HepG2 (cell line): ENCODE measurements at regions not wholly inside any gene's neighbourhood (a gene's known extent, or its start where the extent isn't known, plus 50 kb on each side); places are given as distances from the start of the nearest gene placed in this dataset.

Experiments
- ATAC-seq: fragments of 200-7000 bp; cut with Tn5 transposase; 3 replicates; pipeline ENCODE4 v1.9.1; 2020; ENCODE audit warnings: mild to moderate bottlenecking, moderate library complexity
- BruUV-seq: library from RNA; stranded (reverse); fragments of 400-500 nt; replicated peaks from 2 replicates; lab custom pipeline; 2021; lab: Mats Ljungman, UMichigan
- CTCF ChIA-PET: fragments of 300-600 bp; formaldehyde crosslinking; extraction: SDS; loops from one replicate; lab custom pipeline; 2021; ENCODE audit warnings: low total read pairs, inconsistent platforms, low intra/inter-chr PET ratio; lab: Yijun Ruan, JAX
- POLR2A ChIA-PET: fragments of 350-600 bp; sonication (Branson Sonifier 250); formaldehyde crosslinking; loops from one replicate; lab custom pipeline; 2020; ENCODE audit warnings: antibody characterized with exemption, inconsistent platforms; lab: Yijun Ruan, JAX
- DNase-seq: peaks from one replicate; pipeline ENCODE4 v3.0.0-alpha.2; 2015; ENCODE audit warnings: low spot score
- FAIRE-seq: peaks from 3 replicates; lab custom pipeline; 2011; peaks lifted over from hg19 to GRCh38; lab: Jason Lieb, UNC
- H2AFZ ChIP-seq: one replicate; pipeline ENCODE4 v1.6.1; 2011; ENCODE audit warnings: low read length, inconsistent platforms
- H3K27ac ChIP-seq: fragments of 300-600 bp; 3 replicates; pipeline ENCODE4 v1.8.0; 2011; ENCODE audit warnings: mixed run types, mild to moderate bottlenecking, mixed read lengths, low read length, inconsistent platforms; ENCODE audit not compliant: insufficient read depth; ENCODE audit errors: extremely low read length
- H3K27me3 ChIP-seq, 2 experiments: fragments of 200-600 bp in 1 of 2; 2 replicates in 1 of 2; 3 replicates in 1 of 2; pipeline versions ENCODE4 v1.6.0 to v1.8.0; 2011; ENCODE audit warnings: low read length in 2 of 2, mild to moderate bottlenecking in 2 of 2, moderate library complexity in 2 of 2, inconsistent platforms in 1 of 2; ENCODE audit not compliant: insufficient read depth in 2 of 2, control insufficient read depth in 1 of 2
- H3K36me3 ChIP-seq, 2 experiments: fragments of 200-600 bp in 1 of 2; replicated peaks in 1 of 2; 2 replicates in 1 of 2; 3 replicates in 1 of 2; pipeline versions ENCODE4 v1.5.1 to v1.8.0; 2011; ENCODE audit warnings: low read length in 2 of 2, inconsistent platforms in 1 of 2; ENCODE audit not compliant: insufficient read depth in 2 of 2, control insufficient read depth in 1 of 2
- H3K4me1 ChIP-seq: 2 replicates; pipeline ENCODE4 v1.5.1; 2012; ENCODE audit warnings: low read length, inconsistent platforms; ENCODE audit not compliant: insufficient read depth
- H3K4me2 ChIP-seq: 2 replicates; pipeline ENCODE4 v1.6.0; 2011; ENCODE audit warnings: low read depth, low read length, inconsistent platforms
- H3K4me3 ChIP-seq, 3 experiments: fragments of 200-600 bp in 1 of 3; sonication (generic), shearing (Covaris generic) in 1 of 3; replicated peaks in 1 of 3; 2 replicates each; pipeline ENCODE4 v1.5.1; 2011 to 2016; ENCODE audit warnings: low read length in 3 of 3, inconsistent platforms in 2 of 3, low read depth in 2 of 3, mild to moderate bottlenecking in 2 of 3, control low read depth in 1 of 3, mixed read lengths in 1 of 3; ENCODE audit not compliant: insufficient read depth in 1 of 3
- H3K79me2 ChIP-seq: one replicate; pipeline ENCODE4 v1.6.1; 2011; ENCODE audit warnings: low read length, inconsistent platforms; ENCODE audit not compliant: insufficient read depth
- H3K9ac ChIP-seq: 2 replicates; pipeline ENCODE4 v1.6.0; 2011; ENCODE audit warnings: mild to moderate bottlenecking, low read depth, low read length, inconsistent platforms; ENCODE audit not compliant: insufficient read depth
- H3K9me3 ChIP-seq: 2 replicates; pipeline ENCODE4 v1.5.1; 2012; ENCODE audit warnings: mild to moderate bottlenecking, low read length
- H4K20me1 ChIP-seq: 2 replicates; pipeline ENCODE4 v1.6.0; 2011; ENCODE audit warnings: inconsistent platforms, mild to moderate bottlenecking, low read length, moderate library complexity; ENCODE audit not compliant: insufficient read depth
- ARID2 ChIP-seq: sonication (generic); formaldehyde crosslinking; IDR thresholded peaks from 2 replicates; pipeline ENCODE4 v1.8.1; 2022; ENCODE audit warnings: mild to moderate bottlenecking, missing genetic modification reagents, borderline replicate concordance
- MED1 ChIP-seq: sonication (generic); formaldehyde crosslinking; IDR thresholded peaks from 2 replicates; pipeline ENCODE4 v1.4.0; 2020; ENCODE audit warnings: missing genetic modification reagents
- MLLT10 ChIP-seq: sonication (generic); formaldehyde crosslinking; IDR thresholded peaks from 2 replicates; pipeline ENCODE4 v1.4.0; 2020; ENCODE audit warnings: missing genetic modification reagents
- NFIB ChIP-seq: sonication (generic); formaldehyde crosslinking; IDR thresholded peaks from 2 replicates; pipeline ENCODE4 v1.9.0; 2021; ENCODE audit warnings: missing genetic modification reagents, mild to moderate bottlenecking, borderline replicate concordance
- NR1H2 ChIP-seq: sonication (generic); formaldehyde crosslinking; IDR thresholded peaks from 2 replicates; pipeline ENCODE4 v1.8.1; 2022; ENCODE audit warnings: low read depth, missing genetic modification reagents, borderline replicate concordance
- TOE1 ChIP-seq: sonication (generic); formaldehyde crosslinking; IDR thresholded peaks from 2 replicates; pipeline ENCODE4 v1.4.0; 2020; ENCODE audit warnings: mild to moderate bottlenecking, missing genetic modification reagents
- ZBTB20 ChIP-seq: sonication (generic); formaldehyde crosslinking; IDR thresholded peaks from 2 replicates; pipeline ENCODE4 v1.8.1; 2023; ENCODE audit warnings: missing genetic modification reagents, low read depth, mild to moderate bottlenecking, borderline replicate concordance
- ZFP36L1 ChIP-seq: sonication (generic); formaldehyde crosslinking; IDR thresholded peaks from 2 replicates; pipeline ENCODE4 v1.8.0; 2022; ENCODE audit warnings: mild to moderate bottlenecking, missing genetic modification reagents, moderate library complexity
- ZFP90 ChIP-seq: sonication (generic); formaldehyde crosslinking; IDR thresholded peaks from 2 replicates; pipeline ENCODE4 v1.8.0; 2022; ENCODE audit warnings: missing genetic modification reagents, mild to moderate bottlenecking, inconsistent platforms, borderline replicate concordance
- ZNF746 ChIP-seq: sonication (generic); formaldehyde crosslinking; IDR thresholded peaks from 2 replicates; pipeline ENCODE4 v1.8.0; 2022; ENCODE audit warnings: mild to moderate bottlenecking, missing genetic modification reagents
- WGBS: methylation state at CpG from one replicate; pipeline ENCODE4 v1.1.6; 2017; ENCODE audit warnings: low lambda C conversion rate; 5-methylcytosine and 5-hydroxymethylcytosine counted together
- in situ Hi-C: cut with HindIII; loops from 2 replicates; pipeline ENCODE4 v1.10.0; 2017; ENCODE audit warnings: low pct_unique_long_range_greater_than_20kb; ENCODE audit not compliant: extremely low pct_ligation_motif_present
- intact Hi-C: fragments of 100-400 bp; cut with micrococcal nuclease; formaldehyde crosslinking; loops from one replicate; pipeline ENCODE4 v1.10.0; 2022; ENCODE audit not compliant: unreplicated experiment
- TF ChIP-seq, protein P1 (sequence below): sonication (generic); formaldehyde crosslinking; IDR thresholded peaks from 2 replicates; pipeline ENCODE4 v1.4.0; 2020; ENCODE audit warnings: missing genetic modification reagents
- TF ChIP-seq, protein P2 (sequence below): sonication (generic); formaldehyde crosslinking; IDR thresholded peaks from 2 replicates; pipeline ENCODE4 v1.4.0; 2020; ENCODE audit warnings: mild to moderate bottlenecking, missing genetic modification reagents
- TF ChIP-seq, protein P3 (sequence below): sonication (generic); formaldehyde crosslinking; IDR thresholded peaks from 2 replicates; pipeline ENCODE4 v1.4.0; 2020; ENCODE audit warnings: mild to moderate bottlenecking, missing genetic modification reagents, borderline replicate concordance

DNA sequence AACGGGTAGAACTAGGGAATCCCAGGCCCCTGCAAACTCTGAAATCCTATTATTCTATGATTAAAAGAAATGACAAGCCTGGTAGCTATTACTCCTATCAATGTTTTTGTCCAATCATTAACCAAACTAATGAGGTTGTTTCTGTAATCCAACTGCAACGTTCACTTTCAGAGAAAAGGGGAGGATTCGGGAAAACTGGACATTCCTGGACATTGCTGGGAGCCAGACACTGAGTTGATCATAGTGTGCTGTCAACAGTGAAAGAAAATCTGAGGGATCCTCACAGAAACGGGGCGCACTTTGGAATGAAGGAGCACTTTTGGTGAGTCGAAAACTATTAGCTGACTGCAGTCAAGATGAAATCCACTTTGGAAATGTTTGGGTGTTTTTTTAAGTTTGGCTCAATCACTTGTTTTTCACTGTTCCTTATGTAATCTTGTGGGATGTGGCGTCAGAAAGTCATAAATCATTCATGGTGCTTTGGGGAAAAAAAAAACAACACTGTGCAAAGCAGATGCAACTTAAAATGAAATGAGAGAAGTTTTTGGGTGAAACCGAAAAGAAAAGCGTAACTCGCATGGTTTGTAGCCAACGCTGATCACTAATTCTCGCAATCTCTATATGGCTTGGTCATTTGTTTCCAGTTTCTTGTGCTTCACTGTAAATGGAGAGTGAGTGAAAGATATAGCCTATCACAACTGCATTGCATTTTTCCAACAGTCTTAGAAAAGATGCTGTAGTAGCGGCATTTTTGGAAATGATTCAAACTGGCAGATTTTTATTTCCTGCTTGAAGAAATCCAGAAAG lies 51.2 kb upstream of the ADRA1B start:
- H3K4me2 ChIP-seq: no peak overlapping the region
- ChIA-PET CTCF (no interaction called here), POLR2A (no interaction called here)
- no peaks in the 10 kb centered on the region for H3K9me3 ChIP-seq
- no peaks in the 10 kb centered on the region for H3K36me3 ChIP-seq
- in situ Hi-C loops: no loop called here
- TF ChIP-seq, protein P1, sequence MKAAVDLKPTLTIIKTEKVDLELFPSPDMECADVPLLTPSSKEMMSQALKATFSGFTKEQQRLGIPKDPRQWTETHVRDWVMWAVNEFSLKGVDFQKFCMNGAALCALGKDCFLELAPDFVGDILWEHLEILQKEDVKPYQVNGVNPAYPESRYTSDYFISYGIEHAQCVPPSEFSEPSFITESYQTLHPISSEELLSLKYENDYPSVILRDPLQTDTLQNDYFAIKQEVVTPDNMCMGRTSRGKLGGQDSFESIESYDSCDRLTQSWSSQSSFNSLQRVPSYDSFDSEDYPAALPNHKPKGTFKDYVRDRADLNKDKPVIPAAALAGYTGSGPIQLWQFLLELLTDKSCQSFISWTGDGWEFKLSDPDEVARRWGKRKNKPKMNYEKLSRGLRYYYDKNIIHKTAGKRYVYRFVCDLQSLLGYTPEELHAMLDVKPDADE: no peak
- no peak for TF ChIP-seq ARID2
- no peak for TF ChIP-seq ZFP90 (CRISPR knock-in tag)
- TF ChIP-seq, protein P2, sequence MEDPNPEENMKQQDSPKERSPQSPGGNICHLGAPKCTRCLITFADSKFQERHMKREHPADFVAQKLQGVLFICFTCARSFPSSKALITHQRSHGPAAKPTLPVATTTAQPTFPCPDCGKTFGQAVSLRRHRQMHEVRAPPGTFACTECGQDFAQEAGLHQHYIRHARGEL: no peak
- no peak for TF ChIP-seq NR1H2 (CRISPR knock-in tag)
- TF ChIP-seq MLLT10: no peak
- no peak for TF ChIP-seq MED1 (CRISPR knock-in tag)
- no peak for TF ChIP-seq NFIB (CRISPR knock-in tag)
- no peak for TF ChIP-seq TOE1
- TF ChIP-seq, protein P3, sequence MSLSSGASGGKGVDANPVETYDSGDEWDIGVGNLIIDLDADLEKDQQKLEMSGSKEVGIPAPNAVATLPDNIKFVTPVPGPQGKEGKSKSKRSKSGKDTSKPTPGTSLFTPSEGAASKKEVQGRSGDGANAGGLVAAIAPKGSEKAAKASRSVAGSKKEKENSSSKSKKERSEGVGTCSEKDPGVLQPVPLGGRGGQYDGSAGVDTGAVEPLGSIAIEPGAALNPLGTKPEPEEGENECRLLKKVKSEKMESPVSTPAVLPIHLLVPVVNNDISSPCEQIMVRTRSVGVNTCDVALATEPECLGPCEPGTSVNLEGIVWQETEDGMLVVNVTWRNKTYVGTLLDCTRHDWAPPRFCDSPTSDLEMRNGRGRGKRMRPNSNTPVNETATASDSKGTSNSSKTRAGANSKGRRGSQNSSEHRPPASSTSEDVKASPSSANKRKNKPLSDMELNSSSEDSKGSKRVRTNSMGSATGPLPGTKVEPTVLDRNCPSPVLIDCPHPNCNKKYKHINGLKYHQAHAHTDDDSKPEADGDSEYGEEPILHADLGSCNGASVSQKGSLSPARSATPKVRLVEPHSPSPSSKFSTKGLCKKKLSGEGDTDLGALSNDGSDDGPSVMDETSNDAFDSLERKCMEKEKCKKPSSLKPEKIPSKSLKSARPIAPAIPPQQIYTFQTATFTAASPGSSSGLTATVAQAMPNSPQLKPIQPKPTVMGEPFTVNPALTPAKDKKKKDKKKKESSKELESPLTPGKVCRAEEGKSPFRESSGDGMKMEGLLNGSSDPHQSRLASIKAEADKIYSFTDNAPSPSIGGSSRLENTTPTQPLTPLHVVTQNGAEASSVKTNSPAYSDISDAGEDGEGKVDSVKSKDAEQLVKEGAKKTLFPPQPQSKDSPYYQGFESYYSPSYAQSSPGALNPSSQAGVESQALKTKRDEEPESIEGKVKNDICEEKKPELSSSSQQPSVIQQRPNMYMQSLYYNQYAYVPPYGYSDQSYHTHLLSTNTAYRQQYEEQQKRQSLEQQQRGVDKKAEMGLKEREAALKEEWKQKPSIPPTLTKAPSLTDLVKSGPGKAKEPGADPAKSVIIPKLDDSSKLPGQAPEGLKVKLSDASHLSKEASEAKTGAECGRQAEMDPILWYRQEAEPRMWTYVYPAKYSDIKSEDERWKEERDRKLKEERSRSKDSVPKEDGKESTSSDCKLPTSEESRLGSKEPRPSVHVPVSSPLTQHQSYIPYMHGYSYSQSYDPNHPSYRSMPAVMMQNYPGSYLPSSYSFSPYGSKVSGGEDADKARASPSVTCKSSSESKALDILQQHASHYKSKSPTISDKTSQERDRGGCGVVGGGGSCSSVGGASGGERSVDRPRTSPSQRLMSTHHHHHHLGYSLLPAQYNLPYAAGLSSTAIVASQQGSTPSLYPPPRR (CRISPR knock-in tag): no peak
- TF ChIP-seq ZBTB20 (CRISPR knock-in tag): no peak
- TF ChIP-seq ZNF746 (CRISPR knock-in tag): no peak
- TF ChIP-seq ZFP36L1 (CRISPR knock-in tag): no peak
- no peak overlapping the region for H3K27ac ChIP-seq
- WGBS: 32% methylated on average over 13 of the region's 13 CpGs
- H3K4me3 ChIP-seq: no peak overlapping the region
- H3K27me3 ChIP-seq: peaks cover 0 to 14% of the 10 kb centered on the region in 2 experiments; a peak in 1 of 5 replicates
- DNase-seq (no peak), ATAC-seq (no peak), FAIRE-seq (no peak)
- H3K79me2 ChIP-seq: no peaks in the 10 kb centered on the region
- no peak overlapping the region for H2AFZ ChIP-seq
- no peak overlapping the region for H3K9ac ChIP-seq
- no TSS peak for BruUV-seq
- H3K4me1 ChIP-seq: no peaks in the 10 kb centered on the region
- no peaks in the 10 kb centered on the region for H4K20me1 ChIP-seq
- intact Hi-C loops: no loop called here
